Naive thymus-derived CD8-positive, alpha-beta T cell (primary cell): ENCODE measurements at regions not wholly inside any gene's neighbourhood (a gene's known extent, or its start where the extent isn't known, plus 50 kb on each side); places are given as distances from the start of the nearest gene placed in this dataset.
"Not testable (repeated sequence)": the region's sequence is repeated elsewhere in the genome, so short reads cannot be mapped to it uniquely, and the experiment has no call there.

Experiments used
- ATAC-seq, 2 donors: fragments of 150-1000 bp; cut with Tn5 transposase in 1 of 2; sonication (Bioruptor Pico), chemical (Tn5 transposase) in 1 of 2; 1 replicate in 1 of 2; 2 replicates in 1 of 2; pipeline ENCODE4 v1.10.0; 2021; ENCODE audit warnings: mild to moderate bottlenecking in 2 of 2, moderate library complexity in 2 of 2
- POLR2A ChIA-PET: fragments of 350-600 bp; sonication (Branson Sonifier 250); formaldehyde crosslinking; loops from one replicate; lab custom pipeline; 2021; ENCODE audit warnings: antibody characterized with exemption; lab: Charles Lee
- DNase-seq, 10 donors: peaks; one replicate each; pipeline versions ENCODE4 v3.0.0 to v3.0.0-alpha.2; 2020 to 2022
- H3K27ac Mint-ChIP-seq, 10 donors: one replicate each; pipeline ENCODE4 v1.8.0; 2020 to 2022; ENCODE audit warnings: mild to moderate bottlenecking in 10 of 10, mixed read lengths in 10 of 10, moderate library complexity in 4 of 10, inconsistent platforms in 1 of 10
- H3K27me3 Mint-ChIP-seq, 5 donors: one replicate each; pipeline ENCODE4 v1.8.0; 2021 to 2022; ENCODE audit warnings: mixed read lengths in 5 of 5
- H3K36me3 Mint-ChIP-seq, 3 donors: one replicate each; pipeline ENCODE4 v1.8.0; 2020 to 2022; ENCODE audit warnings: mixed read lengths in 3 of 3, mild to moderate bottlenecking in 2 of 3, inconsistent platforms in 1 of 3
- H3K4me1 Mint-ChIP-seq, 4 donors: one replicate each; pipeline ENCODE4 v1.8.0; 2021 to 2022; ENCODE audit warnings: mixed read lengths in 4 of 4
- H3K4me3 Mint-ChIP-seq, 10 donors: one replicate each; pipeline ENCODE4 v1.8.0; 2020 to 2022; ENCODE audit warnings: mild to moderate bottlenecking in 10 of 10, mixed read lengths in 10 of 10, moderate library complexity in 6 of 10, inconsistent platforms in 1 of 10
- H3K9me3 Mint-ChIP-seq, 9 donors: one replicate each; pipeline ENCODE4 v1.8.0; 2020 to 2022; ENCODE audit warnings: mixed read lengths in 9 of 9, mild to moderate bottlenecking in 3 of 9, inconsistent platforms in 1 of 9, moderate library complexity in 1 of 9

DNA sequence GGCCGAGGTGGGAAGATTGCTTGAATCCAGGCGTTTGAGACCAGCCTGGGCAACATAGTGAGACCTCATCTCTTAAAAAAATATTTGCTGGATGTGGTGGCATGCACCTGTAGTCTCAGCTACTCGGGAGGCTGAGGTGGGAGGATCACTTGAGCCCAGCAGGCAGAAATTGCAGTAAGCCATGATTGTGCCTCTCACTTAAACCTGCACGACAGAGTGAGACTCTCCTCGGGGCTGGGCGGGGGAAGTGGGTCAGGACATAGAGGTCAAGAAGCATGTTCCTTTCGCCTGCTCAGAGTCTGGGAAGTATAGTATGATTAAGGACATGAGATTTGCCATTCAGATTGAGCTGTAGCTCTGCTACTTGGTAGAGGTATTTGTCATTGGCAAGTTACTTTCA is 52.3 kb downstream of the SEPTIN7 start:
- H3K9me3 Mint-ChIP-seq, H3K27me3 Mint-ChIP-seq, ATAC-seq, POLR2A ChIA-PET, DNase-seq: not testable (repeated sequence)
- peak overlapping the region in 7 of 10 donors; percentile 1 to 55 (median 31) for H3K27ac Mint-ChIP-seq
- peaks cover 27 to 84% (median 63%) of the 10 kb centered on the region in 4 donors for H3K4me1 Mint-ChIP-seq
- H3K4me3 Mint-ChIP-seq = peak overlapping the region in 1 of 10 donors; percentile 48
- peaks cover 9 to 59% (median 36%) of the 10 kb centered on the region in 3 donors for H3K36me3 Mint-ChIP-seq

DNA sequence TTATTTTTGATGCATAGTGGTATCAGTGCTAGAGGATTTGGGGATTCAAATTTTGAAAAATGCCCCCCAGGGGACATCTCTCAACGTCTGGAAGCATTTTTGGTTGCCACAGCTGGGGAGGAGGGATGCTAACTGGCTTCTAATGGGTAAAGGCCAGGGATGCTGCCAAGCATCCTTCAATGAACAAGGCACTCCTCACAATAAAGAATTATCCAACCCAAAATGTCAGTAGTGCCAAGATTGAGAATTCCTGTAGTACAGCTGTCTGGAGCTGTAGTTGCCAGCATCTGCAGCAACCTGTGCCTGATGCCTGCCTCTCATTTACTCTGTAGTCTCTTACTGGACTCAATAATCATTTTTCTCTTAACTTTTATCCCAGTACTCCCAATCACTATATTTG is 53.5 kb downstream of the SEPTIN7 start:
- Mint-ChIP-seq H3K27me3 (no peaks in the 10 kb centered on the region), H3K4me1 (peaks cover 29 to 81% (median 60%) of the 10 kb centered on the region in 4 donors), H3K9me3 (peaks cover 0 to 5% (median 0%) of the 10 kb centered on the region in 9 donors), H3K36me3 (peaks cover 9 to 51% (median 27%) of the 10 kb centered on the region in 3 donors), H3K27ac (peak overlapping the region in 4 of 10 donors; percentile 21 to 52 (median 44)), H3K4me3 (no peak overlapping the region)
- ATAC-seq (no peak), DNase-seq (no peak)
- POLR2A ChIA-PET = no interaction called here

DNA sequence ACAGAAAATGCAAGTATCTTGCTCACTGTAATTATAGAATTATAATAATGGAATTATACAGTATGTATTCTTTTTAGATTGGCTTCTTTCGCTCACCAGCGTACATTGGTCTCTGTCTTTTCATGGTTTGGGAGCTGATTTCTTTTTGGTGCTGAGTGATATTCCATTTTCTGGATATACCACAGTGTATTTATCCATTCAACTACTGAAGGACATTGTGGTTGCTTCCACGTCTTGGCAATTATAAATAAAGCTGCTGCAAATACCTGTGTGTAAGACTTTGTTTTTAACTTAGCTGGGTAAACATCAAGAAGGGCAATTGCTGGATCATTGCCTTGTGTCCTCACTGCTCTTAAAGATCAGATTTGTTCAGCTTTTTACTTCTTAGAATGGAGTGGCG is 55.3 kb downstream of the SEPTIN7 start:
- H3K27ac Mint-ChIP-seq = peak overlapping the region in 1 of 10 donors; percentile 26
- H3K9me3 Mint-ChIP-seq = peaks cover 0 to 5% (median 0%) of the 10 kb centered on the region in 9 donors

DNA sequence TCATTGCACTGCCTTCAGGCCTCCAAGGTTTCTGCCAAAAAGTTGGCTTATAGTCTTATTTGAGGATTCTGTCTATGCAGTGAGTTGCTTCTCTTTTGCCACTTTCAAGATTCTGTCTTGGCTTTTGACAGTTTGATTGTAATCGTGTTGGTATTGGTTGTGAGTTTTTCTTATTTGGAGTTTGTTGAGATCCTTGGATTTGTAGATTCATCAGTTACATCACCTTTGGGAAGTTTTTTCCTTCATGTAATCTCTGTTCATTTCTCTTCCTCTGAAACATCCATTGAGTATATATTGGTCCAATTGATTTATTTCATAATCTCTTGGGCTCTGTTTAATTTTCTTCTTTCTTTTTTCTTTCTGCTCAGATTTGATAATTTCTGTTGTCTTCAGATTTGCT is 59.8 kb downstream of the SEPTIN7 start:
- H3K27me3 Mint-ChIP-seq = no peaks in the 10 kb centered on the region
- H3K36me3 Mint-ChIP-seq = peaks cover 4 to 41% (median 8%) of the 10 kb centered on the region in 3 donors
- H3K27ac Mint-ChIP-seq = peak overlapping the region in 5 of 10 donors; percentile 3 to 79 (median 53)
- H3K4me1 Mint-ChIP-seq = peaks cover 26 to 58% (median 55%) of the 10 kb centered on the region in 4 donors
- H3K9me3 Mint-ChIP-seq = peaks cover 0 to 5% (median 0%) of the 10 kb centered on the region in 9 donors
- no peak for ATAC-seq
- POLR2A ChIA-PET = no interaction called here
- DNase-seq = no peak
- H3K4me3 Mint-ChIP-seq = no peak overlapping the region

More for the DNA sequence above, 55.3 kb downstream of the SEPTIN7 start:
- ATAC-seq (no peak), DNase-seq (no peak)
- POLR2A ChIA-PET = no interaction called here
- Mint-ChIP-seq H3K27me3 (no peaks in the 10 kb centered on the region), H3K4me3 (peak overlapping the region in 1 of 10 donors; percentile 15), H3K36me3 (peaks cover 9 to 42% (median 21%) of the 10 kb centered on the region in 3 donors), H3K4me1 (peaks cover 34 to 85% (median 63%) of the 10 kb centered on the region in 4 donors)

DNA sequence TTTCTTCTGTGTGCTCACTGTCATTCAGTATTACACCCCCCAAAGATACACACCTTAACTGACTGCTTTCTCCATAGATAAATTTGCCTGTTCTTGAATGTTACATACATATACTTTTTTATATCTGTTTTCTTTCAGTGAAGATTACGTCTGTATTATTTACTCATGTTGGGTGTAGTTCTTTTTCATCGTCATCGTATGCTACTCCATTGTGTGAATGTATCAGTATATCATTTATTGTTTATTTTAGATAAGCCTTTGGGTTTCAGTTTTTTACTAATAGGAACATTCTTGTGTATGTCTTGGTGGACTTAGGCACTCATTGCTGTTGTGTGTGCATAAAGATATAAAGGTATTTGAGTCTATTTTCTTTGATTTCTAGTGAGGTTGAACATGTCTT is 64.4 kb downstream of the SEPTIN7 start:
- Mint-ChIP-seq H3K9me3 (no peaks in the 10 kb centered on the region), H3K4me3 (no peak overlapping the region), H3K4me1 (peaks cover 19 to 47% (median 43%) of the 10 kb centered on the region in 4 donors), H3K36me3 (peaks cover 0 to 65% (median 23%) of the 10 kb centered on the region in 3 donors), H3K27ac (peak overlapping the region in 1 of 10 donors; percentile 27), H3K27me3 (no peaks in the 10 kb centered on the region)
- POLR2A ChIA-PET = no interaction called here
- ATAC-seq (no peak), DNase-seq (no peak)

DNA sequence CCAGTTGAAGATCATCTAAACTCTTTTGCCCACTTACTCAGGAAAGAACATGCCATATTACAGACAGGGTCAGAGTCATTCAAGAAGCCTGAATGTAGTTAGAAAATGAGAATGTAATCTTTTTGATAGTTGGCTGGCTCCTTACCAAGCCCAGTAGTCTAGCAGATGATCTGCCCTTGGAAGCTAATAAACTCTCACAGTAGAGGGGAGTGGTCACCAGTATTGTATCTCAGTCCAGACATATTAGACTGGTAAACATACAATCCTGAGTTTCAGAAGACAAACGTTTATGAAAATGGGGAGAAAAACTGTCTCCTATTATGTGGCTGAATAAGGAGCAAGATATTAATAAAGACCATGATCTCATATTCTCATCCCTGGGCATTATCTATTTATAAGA is 65.3 kb downstream of the SEPTIN7 start:
- ATAC-seq (no peak), DNase-seq (no peak)
- peaks cover 17 to 42% (median 39%) of the 10 kb centered on the region in 4 donors for H3K4me1 Mint-ChIP-seq
- peaks cover 0 to 70% (median 23%) of the 10 kb centered on the region in 3 donors for H3K36me3 Mint-ChIP-seq
- peak overlapping the region in 3 of 10 donors; percentile 8 to 61 (median 32) for H3K27ac Mint-ChIP-seq
- H3K4me3 Mint-ChIP-seq = no peak overlapping the region
- POLR2A ChIA-PET = no interaction called here
- H3K9me3 Mint-ChIP-seq = no peaks in the 10 kb centered on the region
- no peaks in the 10 kb centered on the region for H3K27me3 Mint-ChIP-seq

DNA sequence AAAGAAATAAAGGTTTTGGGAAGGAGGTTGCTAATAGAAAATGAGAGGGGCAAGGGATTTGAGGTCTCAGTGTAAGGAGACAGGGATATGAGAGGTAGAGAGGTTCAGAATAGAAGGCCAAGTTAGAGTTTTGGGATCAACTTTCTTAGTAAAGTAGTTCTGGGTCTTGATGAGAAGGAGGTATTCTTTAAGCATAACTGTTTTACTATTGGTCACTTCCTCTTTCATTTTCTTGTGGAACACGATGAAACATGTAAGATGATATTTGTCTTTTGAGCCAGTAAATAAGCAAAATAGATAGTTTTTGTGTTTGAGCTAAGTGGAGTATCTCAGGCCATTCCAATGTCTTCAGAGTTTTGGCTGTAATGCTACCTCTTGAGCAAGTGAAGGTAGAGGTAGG is 68.3 kb downstream of the SEPTIN7 start:
- peaks cover 14 to 39% (median 33%) of the 10 kb centered on the region in 4 donors for H3K4me1 Mint-ChIP-seq
- POLR2A ChIA-PET, H3K27me3 Mint-ChIP-seq, H3K4me3 Mint-ChIP-seq, H3K9me3 Mint-ChIP-seq, DNase-seq, ATAC-seq: not testable (repeated sequence)
- peaks cover 0 to 79% (median 23%) of the 10 kb centered on the region in 3 donors for H3K36me3 Mint-ChIP-seq
- peak overlapping the region in 9 of 10 donors; percentile 15 to 89 (median 63) for H3K27ac Mint-ChIP-seq

DNA sequence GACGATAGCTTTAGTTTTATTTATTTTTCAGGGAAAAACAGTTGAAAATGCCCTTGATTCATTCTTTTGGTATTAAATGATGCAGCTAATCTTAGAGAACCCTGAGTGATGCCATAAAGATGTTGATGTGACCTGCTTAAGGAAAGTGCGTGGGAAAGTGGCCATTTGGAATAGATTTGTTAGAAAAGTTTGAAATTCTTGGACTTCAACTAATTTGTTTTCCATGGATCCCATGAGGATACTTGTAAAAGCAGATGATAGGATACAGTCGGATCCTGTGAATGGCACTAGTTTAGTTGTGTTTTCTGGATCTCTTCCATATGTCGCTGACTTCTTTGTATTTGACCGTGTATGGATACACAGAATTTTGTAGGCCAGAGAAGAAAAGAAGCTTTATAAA is 69.0 kb downstream of the SEPTIN7 start:
- Mint-ChIP-seq H3K4me3 (no peak overlapping the region), H3K27ac (peak overlapping the region in 3 of 10 donors; percentile 9 to 13 (median 10)), H3K36me3 (peaks cover 0 to 78% (median 27%) of the 10 kb centered on the region in 3 donors), H3K27me3 (no peaks in the 10 kb centered on the region), H3K4me1 (peaks cover 16 to 39% (median 30%) of the 10 kb centered on the region in 4 donors), H3K9me3 (no peaks in the 10 kb centered on the region)
- ATAC-seq = no peak
- POLR2A ChIA-PET = no interaction called here
- no peak for DNase-seq

DNA sequence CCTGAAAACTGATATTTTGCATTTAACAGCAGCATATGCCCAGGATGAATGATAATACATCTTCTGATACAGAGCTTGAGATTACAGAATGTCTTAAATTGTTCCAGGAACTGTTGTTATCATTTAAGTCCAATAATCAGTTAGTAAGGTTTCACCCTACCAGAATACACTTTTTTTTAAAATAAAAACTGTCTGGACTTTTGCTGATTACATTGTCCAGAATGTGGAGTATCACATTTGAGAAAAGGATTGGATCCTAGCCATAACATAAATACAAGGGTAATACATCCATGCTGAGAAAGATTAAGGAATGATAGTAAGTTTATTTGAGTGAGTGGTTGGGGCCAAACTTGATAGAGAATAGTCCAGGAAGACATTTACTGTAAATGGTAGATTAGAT is 71.0 kb downstream of the SEPTIN7 start:
- no peak for DNase-seq
- Mint-ChIP-seq H3K27ac (peak overlapping the region in 2 of 10 donors; percentile 59 to 75), H3K9me3 (no peaks in the 10 kb centered on the region), H3K4me1 (peaks cover 16 to 35% (median 29%) of the 10 kb centered on the region in 4 donors), H3K36me3 (peaks cover 0 to 70% (median 20%) of the 10 kb centered on the region in 3 donors), H3K27me3 (no peaks in the 10 kb centered on the region), H3K4me3 (no peak overlapping the region)
- no peak for ATAC-seq
- POLR2A ChIA-PET = no interaction called here

DNA sequence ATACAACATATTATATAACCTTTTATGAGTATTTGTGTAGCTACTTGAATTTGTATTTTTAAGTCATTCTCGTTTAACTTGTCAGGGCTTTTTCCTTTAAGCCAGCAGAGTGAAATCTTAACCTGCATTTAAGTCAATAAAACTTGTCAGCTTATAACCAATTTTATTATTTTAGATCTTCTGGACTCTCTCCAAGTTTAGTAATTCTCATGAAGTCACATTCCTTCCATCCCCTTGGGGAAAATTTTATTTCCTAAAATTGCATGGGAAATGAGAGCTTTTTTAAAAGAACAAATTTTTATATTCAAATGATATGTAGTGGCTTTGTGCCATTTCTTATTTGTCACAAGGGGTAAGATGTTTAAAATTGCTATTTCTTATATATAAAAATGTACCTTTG is 74.0 kb downstream of the SEPTIN7 start:
- ATAC-seq = no peak
- DNase-seq = no peak
- POLR2A ChIA-PET = no interaction called here
- Mint-ChIP-seq H3K27ac (peak overlapping the region in 2 of 10 donors; percentile 5 to 12), H3K9me3 (no peaks in the 10 kb centered on the region), H3K4me1 (peaks cover 17 to 26% (median 22%) of the 10 kb centered on the region in 4 donors), H3K27me3 (no peaks in the 10 kb centered on the region), H3K4me3 (no peak overlapping the region), H3K36me3 (peaks cover 0 to 61% (median 6%) of the 10 kb centered on the region in 3 donors)

DNA sequence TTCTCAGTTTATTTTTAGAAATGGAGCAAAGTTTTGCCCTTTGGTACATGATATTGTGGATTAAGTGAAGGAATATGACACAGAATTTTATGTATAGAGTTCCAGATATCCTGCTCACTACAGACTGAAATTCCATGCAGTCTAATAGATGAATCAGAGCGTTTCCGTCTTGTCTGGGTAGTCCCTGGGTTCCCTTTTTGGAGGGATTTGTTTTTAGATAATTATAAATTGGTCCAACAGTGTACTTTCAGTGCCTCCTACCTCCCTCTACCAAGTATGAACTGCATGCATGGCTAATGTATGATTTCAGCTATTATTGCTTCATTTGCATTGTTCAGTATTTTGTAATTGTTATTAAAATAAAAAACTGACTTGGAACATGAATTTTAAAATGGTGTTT is 74.4 kb downstream of the SEPTIN7 start:
- H3K27ac Mint-ChIP-seq = peak overlapping the region in 1 of 10 donors; percentile 64
- H3K4me1 Mint-ChIP-seq = peaks cover 15 to 23% (median 19%) of the 10 kb centered on the region in 4 donors
- no peaks in the 10 kb centered on the region for H3K9me3 Mint-ChIP-seq
- peaks cover 0 to 62% (median 6%) of the 10 kb centered on the region in 3 donors for H3K36me3 Mint-ChIP-seq
- no peak for ATAC-seq
- no peak overlapping the region for H3K4me3 Mint-ChIP-seq
- DNase-seq = no peak
- POLR2A ChIA-PET = no interaction called here
- no peaks in the 10 kb centered on the region for H3K27me3 Mint-ChIP-seq

DNA sequence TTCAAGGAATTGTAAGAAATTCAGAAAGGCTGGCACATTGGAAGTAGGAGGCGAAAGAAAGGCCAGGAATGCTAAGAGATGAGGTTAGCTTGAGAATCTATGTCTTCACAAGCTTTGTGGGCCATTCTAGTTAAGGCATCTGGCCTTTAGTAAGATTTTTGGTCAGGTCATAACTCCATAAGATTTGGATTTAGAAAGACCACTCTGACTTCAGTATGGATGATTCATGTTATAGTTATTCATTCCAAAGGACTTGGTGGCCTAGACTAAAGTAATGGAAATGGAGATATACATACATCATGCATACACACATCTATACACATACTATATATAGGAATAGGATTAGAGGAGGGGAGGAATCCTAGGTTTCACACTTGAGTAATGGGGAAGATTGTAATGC is 77.5 kb downstream of the SEPTIN7 start:
- Mint-ChIP-seq H3K36me3 (peaks cover 0 to 67% (median 14%) of the 10 kb centered on the region in 3 donors), H3K27ac (peak overlapping the region in 7 of 10 donors; percentile 11 to 61 (median 28)), H3K9me3 (no peaks in the 10 kb centered on the region), H3K4me1 (peaks cover 0 to 20% (median 12%) of the 10 kb centered on the region in 4 donors), H3K4me3 (no peak overlapping the region), H3K27me3 (no peaks in the 10 kb centered on the region)
- ATAC-seq = no peak
- DNase-seq = no peak
- POLR2A ChIA-PET = no interaction called here

DNA sequence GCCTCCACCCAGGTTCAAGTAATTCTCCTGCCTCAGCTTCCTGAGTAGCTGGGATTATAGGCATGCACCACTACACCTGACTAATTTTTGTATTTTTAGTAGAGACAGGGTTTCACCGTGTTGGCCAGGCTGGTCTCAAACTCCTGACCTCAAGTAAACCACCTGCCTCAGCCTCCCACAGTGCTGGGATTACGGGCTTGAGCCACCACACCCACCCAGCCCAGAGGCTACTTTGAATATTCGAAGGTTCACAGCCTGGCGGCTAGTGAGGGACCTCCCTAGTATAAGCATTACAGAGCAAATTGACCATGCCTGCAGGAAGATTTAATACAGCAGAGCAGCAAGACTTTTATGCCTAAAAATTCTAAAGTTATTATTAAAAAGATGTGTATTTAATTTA is 86.6 kb downstream of the SEPTIN7 start:
- ATAC-seq, H3K4me3 Mint-ChIP-seq, POLR2A ChIA-PET, H3K27ac Mint-ChIP-seq, DNase-seq, H3K27me3 Mint-ChIP-seq, H3K9me3 Mint-ChIP-seq: not testable (repeated sequence)
- Mint-ChIP-seq H3K36me3 (peaks cover 13 to 72% (median 33%) of the 10 kb centered on the region in 3 donors), H3K4me1 (peaks cover 11 to 19% (median 13%) of the 10 kb centered on the region in 4 donors)
